ENCODE measurements at regions not wholly inside any gene's neighbourhood (a gene's known extent, or its start where the extent isn't known, plus 50 kb on each side); places are given as distances from the start of the nearest gene placed in this dataset.

GRCh38 chr2:58449286-58450010, 208.3 kb upstream of the FANCL start:
- no peaks in the 10 kb centered on the region for H3K27me3 ChIP-seq (ENCODE audit: control insufficient read depth in 1 of 2, insufficient read depth in 2 of 2, low read length in 2 of 2)
- no peak for ATAC-seq (ENCODE audit: poor library complexity)
- DNase-seq: peak in 3 of 14 experiments; percentile 8 to 43 (median 31)
- no peak overlapping the region for H3K27ac Mint-ChIP-seq
- CTCF ChIA-PET: no interaction called here
- H3K4me3 ChIP-seq (ENCODE audit: low read length): no peak overlapping the region
- H3K36me3 ChIP-seq (ENCODE audit: insufficient read depth, low read length): no peaks in the 10 kb centered on the region
- H3K9me3 Mint-ChIP-seq: no peaks in the 10 kb centered on the region
- H3K4me1 Mint-ChIP-seq (ENCODE audit: low read depth): no peaks in the 10 kb centered on the region
- H3K4me3 Mint-ChIP-seq: no peak overlapping the region
- no peak for TF ChIP-seq CTCF (IDR thresholded peaks at IDR 0.05)
- no peak overlapping the region for H3K27ac ChIP-seq (ENCODE audit: low read depth in 1 of 2, low read length in 2 of 2)
- no peaks in the 10 kb centered on the region for H3K4me1 ChIP-seq (ENCODE audit: insufficient read depth, low read length)
- H3K36me3 Mint-ChIP-seq (ENCODE audit: low read depth): no peaks in the 10 kb centered on the region
- no peaks in the 10 kb centered on the region for H3K27me3 Mint-ChIP-seq
- H3K9me3 ChIP-seq (ENCODE audit: control insufficient read depth in 1 of 2, insufficient read depth in 1 of 2, low read length in 2 of 2): no peaks in the 10 kb centered on the region
- intact Hi-C loops (cut with DNase I, micrococcal nuclease): no loop called here
- POLR2A ChIA-PET: no interaction called here

- Mint-ChIP-seq H3K4me3 (no peak overlapping the region), H3K27me3 (no peaks in the 10 kb centered on the region), H3K27ac (no peak overlapping the region), H3K9me3 (no peaks in the 10 kb centered on the region), H3K36me3 (ENCODE audit: low read depth) (no peaks in the 10 kb centered on the region), H3K4me1 (ENCODE audit: low read depth) (no peaks in the 10 kb centered on the region)
- Histone ChIP-seq H3K9me3 (ENCODE audit: control insufficient read depth in 1 of 2, insufficient read depth in 1 of 2, low read length in 2 of 2) (no peaks in the 10 kb centered on the region), H3K4me1 (ENCODE audit: insufficient read depth, low read length) (no peaks in the 10 kb centered on the region), H3K27me3 (ENCODE audit: control insufficient read depth in 1 of 2, insufficient read depth in 2 of 2, low read length in 2 of 2) (no peaks in the 10 kb centered on the region), H3K4me3 (ENCODE audit: low read length) (no peak overlapping the region), H3K27ac (ENCODE audit: low read depth in 1 of 2, low read length in 2 of 2) (no peak overlapping the region), H3K36me3 (ENCODE audit: insufficient read depth, low read length) (no peaks in the 10 kb centered on the region)
- ChIA-PET CTCF (no interaction called here), POLR2A (no interaction called here)
- intact Hi-C loops (cut with DNase I, micrococcal nuclease): no loop called here
- no peak for ATAC-seq (ENCODE audit: poor library complexity)
- no peak for TF ChIP-seq CTCF (IDR thresholded peaks at IDR 0.05)
- no peak for DNase-seq
These were observed 207.7 kb upstream of the FANCL start for GRCh38 chr2:58448845-58449244.

- no peak for TF ChIP-seq CTCF (IDR thresholded peaks at IDR 0.05)
- H3K4me1 Mint-ChIP-seq (ENCODE audit: low read depth): no peaks in the 10 kb centered on the region
- no peak overlapping the region for H3K4me3 ChIP-seq (ENCODE audit: low read length)
- H3K27ac Mint-ChIP-seq: no peak overlapping the region
- POLR2A ChIA-PET: no interaction called here
- H3K27me3 ChIP-seq (ENCODE audit: control insufficient read depth in 1 of 2, insufficient read depth in 2 of 2, low read length in 2 of 2): no peaks in the 10 kb centered on the region
- H3K9me3 Mint-ChIP-seq: no peaks in the 10 kb centered on the region
- ATAC-seq (ENCODE audit: poor library complexity) (no peak), DNase-seq (peak in 4 of 14 experiments; percentile 2 to 29 (median 24))
- intact Hi-C loops (cut with DNase I, micrococcal nuclease): no loop called here
- H3K9me3 ChIP-seq (ENCODE audit: control insufficient read depth in 1 of 2, insufficient read depth in 1 of 2, low read length in 2 of 2): no peaks in the 10 kb centered on the region
- H3K27ac ChIP-seq (ENCODE audit: low read depth in 1 of 2, low read length in 2 of 2): no peak overlapping the region
- no peaks in the 10 kb centered on the region for H3K27me3 Mint-ChIP-seq
- H3K4me1 ChIP-seq (ENCODE audit: insufficient read depth, low read length): no peaks in the 10 kb centered on the region
- CTCF ChIA-PET: no interaction called here
- no peak overlapping the region for H3K4me3 Mint-ChIP-seq
- H3K36me3 ChIP-seq (ENCODE audit: insufficient read depth, low read length): no peaks in the 10 kb centered on the region
- H3K36me3 Mint-ChIP-seq (ENCODE audit: low read depth): no peaks in the 10 kb centered on the region
These were observed 207.0 kb upstream of the FANCL start for GRCh38 chr2:58448065-58448507.

Data from CD4-positive, alpha-beta T cell (primary cell).